ENCODE measurements at regions not wholly inside any gene's neighbourhood (a gene's known extent, or its start where the extent isn't known, plus 50 kb on each side); places are given as distances from the start of the nearest gene placed in this dataset.

DNA sequence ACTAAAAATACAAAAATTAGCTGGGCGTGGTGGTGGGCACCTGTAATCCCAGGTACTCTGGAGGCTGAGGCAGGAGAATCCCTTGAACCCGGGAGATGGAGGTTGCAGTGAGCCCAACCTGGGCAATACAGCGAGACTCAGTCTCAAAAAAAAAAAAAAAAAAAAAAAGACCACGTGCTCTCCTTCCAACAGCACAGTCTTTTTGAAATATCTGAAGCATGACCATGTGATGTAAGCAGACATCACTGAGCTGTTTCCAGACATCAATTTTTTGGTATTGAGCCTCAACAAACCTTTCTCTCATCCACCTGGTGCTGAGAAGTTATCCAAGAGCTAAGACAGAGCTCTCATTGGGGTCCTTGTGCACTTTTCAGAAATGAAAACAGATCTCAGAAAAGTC is 249.2 kb downstream of the FOXA2 start:
- in situ Hi-C loops (cut with HindIII; ENCODE audit: low sequenced_read_pairs): loop anchor here (25.0 kb wide), 1 partner anchor 852 kb away; no protein-coding TSS in a partner anchor

DNA sequence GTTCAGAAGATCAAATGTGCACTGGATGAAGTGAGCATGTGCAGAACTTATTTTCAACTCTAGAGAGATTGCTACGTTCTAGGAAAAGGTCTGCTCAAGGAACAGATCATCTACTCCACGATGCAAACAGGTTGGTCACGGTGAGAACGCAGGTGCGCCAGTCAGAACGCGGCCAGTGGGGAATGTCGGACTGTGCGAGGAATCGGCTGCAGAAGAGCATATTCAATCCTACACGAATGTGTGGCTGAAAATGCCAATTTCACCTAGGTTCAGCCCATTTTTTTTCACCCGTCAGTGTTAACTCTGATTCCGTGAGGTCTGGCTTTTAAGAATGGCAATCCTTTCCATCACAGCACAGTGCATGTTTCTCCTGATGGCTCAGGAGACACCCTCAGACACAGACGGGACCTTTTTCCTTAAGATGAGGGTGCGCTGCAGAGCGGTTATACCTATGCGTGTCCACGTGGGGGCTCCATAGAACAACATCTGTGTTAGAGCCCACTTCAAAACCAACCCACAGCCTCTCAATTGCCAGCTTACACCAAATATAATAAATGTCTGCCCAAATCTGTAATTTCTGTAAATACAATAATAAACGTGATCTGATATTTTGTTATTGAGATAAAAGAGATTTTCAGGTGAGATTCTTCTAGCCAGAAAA is 250.4 kb downstream of the FOXA2 start:
- in situ Hi-C loops (cut with HindIII; ENCODE audit: low sequenced_read_pairs): loop anchor here (25.0 kb wide), 1 partner anchor 853 kb away; no protein-coding TSS in a partner anchor

DNA sequence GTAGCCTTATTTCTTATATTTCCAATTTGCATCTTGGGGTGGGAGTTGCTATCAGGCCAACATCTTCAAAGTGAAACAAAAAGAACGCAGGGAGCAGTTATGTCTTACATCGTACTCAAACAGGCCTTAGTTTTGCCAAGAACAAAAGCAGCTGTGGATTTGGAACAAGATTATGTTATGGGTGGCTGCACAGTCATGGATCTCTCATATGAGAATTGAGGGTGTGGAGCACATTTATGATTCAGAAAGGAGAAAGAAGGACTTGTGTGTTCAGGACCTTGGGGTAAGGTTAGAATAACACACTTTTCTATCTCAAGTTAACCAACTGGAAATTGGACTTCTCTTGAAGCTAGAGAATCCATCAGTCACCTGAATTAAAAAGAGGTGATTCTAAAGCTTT is 259.9 kb downstream of the FOXA2 start:
- in situ Hi-C loops (cut with HindIII; ENCODE audit: low sequenced_read_pairs): no loop called here

DNA sequence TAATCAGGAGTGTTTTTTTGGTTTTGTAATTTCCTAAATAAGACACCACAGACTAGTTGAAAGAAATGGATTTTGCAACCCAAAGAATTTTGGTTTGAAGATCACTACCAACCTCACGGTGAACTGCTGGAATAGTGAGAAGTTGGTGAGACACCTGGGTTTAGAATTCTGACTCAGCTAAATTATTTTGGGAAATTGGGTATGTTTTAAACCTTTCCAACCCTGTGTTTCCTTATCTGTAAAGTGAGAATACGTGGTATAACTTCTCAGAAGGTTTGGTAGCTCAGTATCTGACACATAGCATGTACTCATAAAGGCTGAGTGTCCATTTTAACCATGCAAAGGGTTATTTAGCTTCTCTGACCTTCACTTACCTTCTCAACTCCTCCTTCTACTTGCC is 261.9 kb downstream of the FOXA2 start:
- in situ Hi-C loops (cut with HindIII; ENCODE audit: low sequenced_read_pairs): no loop called here

DNA sequence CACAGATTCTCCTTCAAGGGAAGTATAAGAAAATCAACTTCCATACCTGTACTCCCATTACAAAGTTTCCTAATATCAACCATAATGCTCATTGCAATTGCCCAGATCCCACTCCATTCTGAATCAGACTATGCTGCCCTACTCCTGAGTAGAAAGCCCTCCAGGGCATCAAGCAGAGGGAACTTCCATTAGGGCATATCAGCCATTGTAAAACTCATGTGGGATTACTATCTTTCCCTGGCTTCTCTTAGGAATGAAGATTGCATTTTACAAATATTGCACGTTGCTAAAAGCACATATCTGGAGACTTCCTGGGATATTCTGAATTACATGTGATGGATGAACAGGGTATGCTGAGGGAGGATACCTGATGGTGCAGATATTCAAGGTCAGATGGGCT is 263.2 kb downstream of the FOXA2 start:
- in situ Hi-C loops (cut with HindIII; ENCODE audit: low sequenced_read_pairs): no loop called here

DNA sequence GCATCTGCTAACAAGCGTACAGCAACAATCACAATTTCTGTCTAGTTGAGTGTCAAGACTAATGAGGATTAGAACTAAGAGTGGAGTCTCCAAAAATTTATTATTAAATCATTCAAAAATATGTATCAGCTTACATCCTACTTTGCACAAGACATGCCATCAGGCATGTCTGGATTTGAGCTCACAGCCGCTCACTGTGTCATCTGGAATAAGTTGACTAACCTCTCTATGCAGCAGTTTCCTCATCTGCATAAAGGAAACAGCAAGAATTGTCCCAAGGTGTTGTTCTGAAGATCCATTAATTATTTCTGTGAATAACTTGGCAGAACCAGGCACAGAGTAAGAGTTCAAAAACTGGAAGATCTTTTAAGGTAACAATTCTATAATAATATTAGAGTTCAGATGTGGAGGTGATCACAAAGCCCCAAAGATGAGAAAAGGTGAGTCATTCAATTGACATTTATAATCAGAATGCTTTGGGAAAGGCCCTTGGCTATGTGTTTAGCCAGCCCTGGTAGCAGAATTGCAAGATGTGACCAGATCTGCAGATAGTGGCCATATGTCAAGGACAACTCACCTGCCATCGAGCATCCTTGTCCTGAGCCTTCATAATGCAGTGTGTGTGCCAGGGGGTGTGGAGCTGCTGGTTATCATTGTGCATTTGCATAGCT is 264.0 kb downstream of the FOXA2 start:
- in situ Hi-C loops (cut with HindIII; ENCODE audit: low sequenced_read_pairs): no loop called here

DNA sequence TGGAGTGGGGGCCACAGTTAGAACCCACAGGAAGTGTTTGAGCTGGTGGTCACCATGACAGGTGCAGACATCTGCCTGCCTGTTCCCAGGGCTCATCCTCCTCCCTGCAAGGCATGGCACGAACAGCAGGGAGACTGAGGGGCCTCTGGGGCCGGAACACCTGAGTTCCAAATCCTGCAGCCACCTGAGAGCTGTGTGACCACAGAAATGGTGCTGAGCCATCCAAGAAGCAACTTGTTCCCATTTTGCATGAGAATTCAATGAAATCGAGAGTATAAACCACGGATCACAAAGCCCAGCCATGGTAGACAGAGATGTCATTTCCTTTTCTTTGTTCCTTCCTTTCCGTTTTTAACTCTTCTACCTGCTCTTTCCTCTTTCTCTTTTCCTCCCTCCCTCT is 268.6 kb downstream of the FOXA2 start:
- in situ Hi-C loops (cut with HindIII; ENCODE audit: low sequenced_read_pairs): no loop called here

DNA sequence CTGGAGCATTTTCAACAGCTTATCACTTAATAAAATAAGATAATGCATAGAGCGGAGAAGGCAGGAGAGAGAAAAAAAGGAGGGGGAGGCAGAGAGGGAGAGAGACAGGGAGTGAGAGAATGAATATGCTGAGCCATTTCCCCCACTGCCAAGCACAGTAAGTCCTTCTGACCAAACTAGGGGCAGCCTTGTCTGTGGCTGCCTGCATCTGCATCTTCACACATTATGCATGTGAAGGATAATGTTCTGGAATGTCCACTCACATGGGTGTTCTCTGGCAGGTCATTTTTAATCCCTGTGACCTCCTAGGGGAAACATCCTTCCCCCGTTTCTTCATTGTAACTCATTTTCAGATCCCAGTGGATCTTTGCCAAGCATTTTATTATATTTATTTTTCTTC is 269.3 kb downstream of the FOXA2 start:
- in situ Hi-C loops (cut with HindIII; ENCODE audit: low sequenced_read_pairs): no loop called here

DNA sequence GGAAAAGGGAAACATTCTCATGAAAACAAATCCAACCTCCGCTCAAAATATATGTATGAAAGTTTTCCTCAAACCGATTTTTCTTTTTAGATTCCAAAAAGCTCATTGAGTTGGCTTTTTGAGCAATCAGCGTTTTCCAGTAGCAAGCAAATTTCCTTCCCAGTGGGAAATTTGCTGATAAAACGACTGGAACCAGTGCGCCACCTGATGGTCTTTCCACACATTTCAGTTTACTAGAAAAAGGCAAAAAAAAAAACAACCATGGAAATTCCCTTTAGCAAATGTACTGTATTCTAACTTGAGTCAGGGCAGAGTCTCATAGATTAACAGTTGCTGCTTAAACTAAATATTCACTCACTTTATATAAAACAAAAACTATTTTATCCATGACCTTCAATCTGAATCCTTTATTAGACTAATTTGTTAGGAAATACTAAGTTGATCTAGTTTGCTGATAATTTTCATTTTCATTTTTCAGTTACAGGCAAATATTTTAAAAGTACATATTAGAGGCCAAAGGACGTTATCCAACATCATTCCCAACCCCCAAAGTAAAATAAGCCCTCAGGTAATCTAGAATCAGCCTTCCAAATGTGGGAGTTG is 271.5 kb downstream of the FOXA2 start:
- in situ Hi-C loops (cut with HindIII; ENCODE audit: low sequenced_read_pairs): no loop called here

DNA sequence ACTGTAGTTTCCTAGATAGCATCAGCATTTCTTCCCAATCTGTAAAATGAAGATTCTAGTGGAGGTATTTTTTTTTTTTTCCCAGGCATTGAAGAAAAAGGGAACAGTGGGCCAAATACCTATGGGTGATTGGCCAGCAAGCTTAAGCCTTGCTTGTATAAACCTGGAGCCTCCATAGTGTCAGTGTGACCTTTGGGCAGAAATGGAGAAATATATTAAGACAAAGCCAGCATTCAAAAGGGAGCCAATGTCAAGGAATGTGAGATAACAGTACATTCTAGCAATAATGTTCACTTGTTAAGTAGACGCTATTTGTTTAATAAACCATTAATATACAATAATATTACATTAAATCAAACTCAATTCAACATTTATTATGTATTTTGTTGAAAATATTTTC is 275.4 kb downstream of the FOXA2 start:
- in situ Hi-C loops (cut with HindIII; ENCODE audit: low sequenced_read_pairs): no loop called here

DNA sequence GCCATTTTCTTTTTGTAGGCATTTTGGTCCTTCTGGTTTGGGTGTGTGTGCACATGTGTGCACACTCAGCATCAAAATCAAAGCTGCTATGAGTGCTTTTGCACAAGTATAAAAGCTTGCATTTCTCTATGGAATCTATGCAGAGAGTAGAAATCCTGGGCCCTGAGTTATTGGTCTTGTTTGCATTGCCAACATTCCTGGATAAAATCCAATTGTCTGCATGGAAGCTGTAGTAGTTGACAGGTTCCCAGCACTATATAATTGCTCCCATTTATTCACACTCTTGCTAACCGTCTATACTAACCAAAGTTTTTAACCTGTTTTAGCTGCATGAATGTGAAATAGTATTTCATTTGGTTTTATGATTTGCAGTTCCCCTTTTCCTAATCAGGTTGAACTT is 277.0 kb downstream of the FOXA2 start:
- in situ Hi-C loops (cut with HindIII; ENCODE audit: low sequenced_read_pairs): no loop called here

DNA sequence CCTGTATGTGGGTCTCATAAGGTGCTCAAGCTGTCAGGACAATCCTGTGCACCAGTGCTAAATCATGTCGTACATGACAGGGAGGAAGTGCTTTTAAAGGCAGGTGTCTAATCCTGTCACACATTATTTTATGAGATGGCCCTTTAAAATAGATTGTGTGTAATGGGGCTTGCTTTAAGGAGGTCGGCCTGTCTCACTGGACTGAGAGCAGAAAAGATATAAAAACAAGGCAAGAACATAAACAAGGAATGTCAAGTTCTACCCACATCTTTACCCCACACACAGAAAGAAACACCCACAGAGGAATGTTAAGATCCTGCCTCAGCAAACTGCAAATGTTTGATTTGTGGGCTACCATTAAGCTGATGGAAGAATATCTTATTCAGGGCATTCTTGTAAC is 279.0 kb downstream of the FOXA2 start:
- in situ Hi-C loops (cut with HindIII; ENCODE audit: low sequenced_read_pairs): no loop called here

DNA sequence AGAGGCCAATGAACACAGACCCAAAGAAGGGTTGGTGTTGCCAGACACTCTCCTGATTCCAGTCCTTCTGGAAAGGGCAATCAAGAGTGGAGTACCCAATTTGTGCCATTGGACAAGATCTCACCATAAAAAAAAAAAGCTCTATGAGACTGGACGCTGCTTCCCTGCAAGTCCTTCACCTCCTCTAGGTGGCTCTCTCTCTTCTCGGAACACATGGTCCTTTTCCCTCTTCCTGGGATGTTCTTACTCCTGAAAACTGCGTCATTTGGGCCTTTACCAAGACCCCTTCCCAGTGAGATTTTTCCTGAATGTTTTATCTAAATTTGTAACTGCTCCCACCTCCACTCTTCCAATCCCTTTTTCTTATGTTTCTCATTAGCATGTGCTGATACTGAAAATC is 280.8 kb downstream of the FOXA2 start:
- in situ Hi-C loops (cut with HindIII; ENCODE audit: low sequenced_read_pairs): no loop called here

DNA sequence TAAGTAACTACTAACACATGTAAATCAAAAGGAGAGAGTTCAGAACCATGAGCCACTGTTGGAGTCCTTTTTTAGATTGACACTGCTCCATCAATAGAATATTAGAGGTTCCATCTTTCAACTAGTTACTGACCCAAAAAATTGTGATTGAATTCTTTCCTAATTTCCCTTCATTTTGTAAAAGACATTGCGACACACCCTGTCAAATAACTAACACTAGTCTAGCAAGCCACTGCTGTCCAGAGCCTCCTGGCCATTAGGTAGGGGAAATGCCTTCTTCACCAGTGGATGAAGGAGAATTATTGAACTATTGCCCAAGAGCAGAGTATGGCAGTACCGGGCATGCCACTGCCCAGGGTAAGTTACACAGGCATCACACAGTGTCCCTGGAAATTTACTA is 282.3 kb downstream of the FOXA2 start:
- in situ Hi-C loops (cut with HindIII; ENCODE audit: low sequenced_read_pairs): no loop called here

DNA sequence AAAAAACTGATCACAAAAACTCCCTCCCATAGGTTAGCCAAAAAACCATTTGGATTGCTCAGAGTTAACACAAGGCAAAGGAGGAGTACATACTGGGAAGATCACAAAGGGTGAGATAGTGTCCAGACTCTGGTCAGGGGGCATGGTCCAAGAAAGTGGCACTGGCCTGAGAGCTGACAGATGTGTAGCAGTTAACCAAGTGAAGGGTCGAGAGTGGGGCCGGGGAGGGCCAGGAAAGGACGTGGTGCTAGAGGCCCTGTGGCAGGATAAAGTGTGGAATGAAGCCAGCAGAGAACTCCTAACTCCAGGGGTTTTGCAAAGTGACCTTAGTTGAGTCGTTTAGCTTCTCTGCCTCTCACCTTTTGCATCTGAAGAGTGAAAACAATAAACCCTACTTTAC is 290.5 kb downstream of the FOXA2 start:
- in situ Hi-C loops (cut with HindIII; ENCODE audit: low sequenced_read_pairs): no loop called here

DNA sequence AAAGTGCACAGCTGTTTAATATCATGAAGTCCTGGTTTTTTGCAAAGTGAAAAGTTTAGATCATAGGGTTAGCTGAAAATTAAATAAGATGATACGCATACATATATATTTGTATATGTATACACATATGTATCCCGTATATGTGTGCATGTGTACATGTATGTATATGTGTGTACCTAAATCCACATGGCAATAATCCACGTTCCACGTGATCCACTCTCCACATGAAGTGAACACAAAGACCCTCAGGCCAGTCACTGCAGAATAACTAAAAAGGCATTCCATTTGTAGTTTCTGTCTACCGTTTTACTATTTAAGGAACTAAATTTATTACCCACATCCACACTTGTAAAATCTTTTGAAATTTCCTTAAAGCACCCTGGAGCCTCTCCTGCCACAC is 294.9 kb downstream of the FOXA2 start:
- in situ Hi-C loops (cut with HindIII; ENCODE audit: low sequenced_read_pairs): no loop called here

DNA sequence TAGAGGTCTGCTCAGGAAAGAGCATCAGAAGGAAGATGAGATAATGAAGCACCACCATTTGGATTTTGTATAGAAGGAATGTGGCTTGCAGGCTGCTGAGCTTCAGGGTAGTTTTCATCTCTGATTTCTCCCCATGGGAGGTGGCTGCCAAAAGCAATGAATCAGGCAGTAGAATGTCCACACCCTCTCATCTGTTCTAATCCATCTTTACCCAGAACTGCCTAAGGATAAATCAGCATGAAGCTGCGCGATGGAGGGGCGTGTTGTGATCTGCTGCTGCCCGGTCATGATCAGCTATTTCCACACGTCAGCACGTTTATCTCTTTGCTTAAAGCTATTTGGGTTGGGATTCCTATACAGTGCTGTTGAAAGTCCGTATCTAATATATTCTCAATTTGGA is 295.4 kb downstream of the FOXA2 start:
- in situ Hi-C loops (cut with HindIII; ENCODE audit: low sequenced_read_pairs): no loop called here

DNA sequence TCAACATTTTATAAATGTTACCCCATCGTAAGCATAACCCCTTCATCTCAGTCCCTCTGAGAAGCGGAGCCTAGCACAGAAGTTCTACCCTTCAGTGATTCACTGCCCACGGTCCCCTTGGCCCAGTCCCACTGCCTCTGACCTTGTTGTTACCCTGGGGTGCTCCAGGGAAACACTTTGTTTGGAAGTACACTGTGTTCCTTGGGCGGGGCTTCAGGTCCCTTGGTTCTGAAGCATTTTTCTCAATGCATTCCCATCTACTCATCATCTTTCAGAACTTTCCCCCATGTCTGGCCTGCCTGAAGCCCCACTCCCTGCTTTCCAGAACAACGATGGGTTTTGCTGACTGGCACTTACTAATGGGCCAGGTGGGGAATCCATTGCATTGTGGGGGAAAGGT is 296.2 kb downstream of the FOXA2 start:
- in situ Hi-C loops (cut with HindIII; ENCODE audit: low sequenced_read_pairs): no loop called here

DNA sequence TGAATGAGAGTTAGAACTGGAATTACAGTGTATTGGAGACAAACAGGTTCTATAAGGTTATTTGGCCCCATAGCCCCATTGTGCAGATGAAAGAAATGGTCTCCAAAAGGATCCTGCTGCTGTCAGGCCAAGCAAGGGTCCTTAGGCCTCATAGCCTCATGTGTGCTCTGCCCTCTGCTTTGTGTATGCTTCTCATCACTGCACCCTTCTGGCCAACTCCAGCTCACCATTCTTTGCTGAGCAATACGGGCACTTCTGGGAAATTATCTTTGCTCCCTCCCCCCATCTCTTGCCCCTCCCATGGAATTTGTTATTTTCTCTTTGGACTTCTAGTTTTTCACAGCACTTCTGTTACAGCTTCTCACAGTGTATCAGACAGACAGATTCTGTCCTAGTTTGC is 298.8 kb downstream of the FOXA2 start:
- in situ Hi-C loops (cut with HindIII; ENCODE audit: low sequenced_read_pairs): no loop called here

DNA sequence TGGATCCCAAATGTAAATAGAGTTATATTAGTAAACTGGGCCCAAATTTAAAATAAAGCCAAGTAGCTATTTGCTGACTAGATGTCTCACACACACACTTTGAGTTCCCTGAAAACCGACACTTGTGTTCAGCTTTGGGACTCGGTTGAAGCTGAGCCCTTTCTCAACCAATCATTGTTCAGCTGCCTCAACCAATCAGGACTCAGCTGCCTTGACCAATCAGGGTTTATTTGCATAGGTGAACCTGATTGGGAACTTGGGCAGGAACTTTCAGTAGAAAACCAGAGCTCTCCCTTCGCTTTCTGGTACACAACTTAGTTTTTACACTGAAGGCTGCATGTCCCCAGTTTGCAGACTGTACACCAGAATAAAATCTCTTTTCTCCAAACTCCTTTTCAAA is 301.7 kb downstream of the FOXA2 start:
- in situ Hi-C loops (cut with HindIII; ENCODE audit: low sequenced_read_pairs): no loop called here

DNA sequence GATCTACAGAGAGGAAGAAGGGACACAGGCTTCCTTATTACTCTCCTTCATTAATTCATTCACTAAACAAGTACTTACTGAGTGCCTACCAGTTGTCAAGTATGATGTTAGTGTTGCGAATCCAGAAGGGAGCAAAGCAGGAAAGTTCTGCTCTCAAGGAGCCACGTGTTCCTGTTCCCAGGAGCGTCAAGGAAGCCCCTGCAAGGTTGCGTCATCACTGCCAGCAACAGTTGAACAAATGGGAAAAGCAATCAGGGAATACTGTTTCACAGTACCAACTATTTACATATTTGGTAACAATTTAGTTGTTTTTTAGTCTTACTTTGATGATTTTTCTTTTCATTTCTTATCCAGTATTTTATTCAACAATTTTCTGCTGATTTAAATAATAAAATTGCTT is 310.0 kb downstream of the FOXA2 start:
- in situ Hi-C loops (cut with HindIII; ENCODE audit: low sequenced_read_pairs): no loop called here

DNA sequence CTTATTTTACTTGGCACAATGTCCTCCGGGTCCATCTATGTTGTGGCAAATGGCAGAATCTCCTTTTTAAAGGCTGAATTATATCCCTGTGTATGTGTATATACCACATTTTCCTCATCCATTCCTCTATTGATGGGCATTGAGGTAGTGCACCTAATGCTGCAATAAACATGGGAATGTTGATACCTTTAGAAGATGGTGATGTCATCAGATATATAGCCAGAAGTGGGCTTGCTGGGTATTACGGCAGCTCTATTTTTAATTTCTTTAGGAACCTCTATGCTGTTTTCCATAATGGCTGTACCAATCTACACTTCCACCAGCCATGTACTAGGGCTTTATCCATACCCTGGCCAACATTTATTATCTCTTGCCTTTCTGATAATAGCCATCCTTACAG is 315.7 kb downstream of the FOXA2 start:
- in situ Hi-C loops (cut with HindIII; ENCODE audit: low sequenced_read_pairs): no loop called here

Data from endothelial cell of hepatic sinusoid (primary cell).